SH-SY5Y (cell line): ENCODE measurements at regions not wholly inside any gene's neighbourhood (a gene's known extent, or its start where the extent isn't known, plus 50 kb on each side); places are given as distances from the start of the nearest gene placed in this dataset.

ENCODE experiments used
- GATA2 ChIP-seq: IDR thresholded peaks from 2 replicates; pipeline ENCODE4 v1.6.1; 2011; ENCODE audit warnings: mild to moderate bottlenecking, low read depth, low read length
- GATA3 ChIP-seq: IDR thresholded peaks from 2 replicates; pipeline ENCODE4 v1.6.1; 2011; ENCODE audit warnings: low read depth, mild to moderate bottlenecking, low read length, moderate library complexity

DNA sequence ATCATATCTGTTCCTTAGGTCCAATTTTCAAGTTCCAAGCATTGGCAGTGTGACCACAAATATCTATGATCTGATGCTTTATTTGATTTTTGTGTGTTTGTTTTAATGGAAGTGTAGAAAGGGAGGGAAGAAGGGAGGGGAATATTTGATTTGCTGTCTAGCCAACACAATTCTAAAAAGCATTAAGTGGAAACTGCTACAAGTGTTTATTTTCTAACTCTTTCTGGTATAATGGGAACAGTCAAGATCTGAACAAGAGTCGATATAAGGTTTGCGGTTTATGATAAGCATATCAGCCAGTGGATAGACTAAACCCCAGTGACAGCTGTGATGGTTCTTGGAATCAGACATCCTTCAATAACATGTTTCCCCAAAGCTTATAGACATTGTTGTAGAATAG is 267.8 kb upstream of the SNX7 start:
- no peak for TF ChIP-seq GATA2
- TF ChIP-seq GATA3, result no peak
